Sigmoid colon (tissue), 4 donors: ENCODE measurements at regions not wholly inside any gene's neighbourhood (a gene's known extent, or its start where the extent isn't known, plus 50 kb on each side); places are given as distances from the start of the nearest gene placed in this dataset.

ENCODE experiments used
- CTCF ChIP-seq, 4 experiments: fragments of 450-650 bp in 3 of 4; fragments of 200-600 bp in 1 of 4; IDR thresholded peaks; one replicate each; pipeline ENCODE4 v1.5.1; 2016 to 2019; ENCODE audit warnings: antibody characterized with exemption in 4 of 4, mild to moderate bottlenecking in 3 of 4, moderate library complexity in 2 of 4
- POLR2A ChIP-seq, 2 donors: fragments of 450-650 bp; IDR thresholded peaks; one replicate each; pipeline ENCODE4 v1.6.1; 2016; ENCODE audit warnings: antibody characterized with exemption in 2 of 2, mild to moderate bottlenecking in 2 of 2, moderate library complexity in 2 of 2
- POLR2AphosphoS5 ChIP-seq, 4 donors: sonication (generic); formaldehyde crosslinking; IDR thresholded peaks; one replicate each; pipeline ENCODE4 v1.6.1; 2017; ENCODE audit warnings: antibody characterized with exemption in 4 of 4

- no peak for TF ChIP-seq CTCF (IDR thresholded peaks at IDR 0.05)
- TF ChIP-seq POLR2A (IDR thresholded peaks at IDR 0.05) = no peak
- no peak for TF ChIP-seq POLR2AphosphoS5 (IDR thresholded peaks at IDR 0.05)
Observed at GRCh38 chr1:29482064-29482463, 245.7 kb downstream of the PTPRU start.
